Activated CD4-positive, alpha-beta T cell treated with anti-CD3 and anti-CD28 coated beads for 24 hours (primary cell): ENCODE measurements at regions not wholly inside any gene's neighbourhood (a gene's known extent, or its start where the extent isn't known, plus 50 kb on each side); places are given as distances from the start of the nearest gene placed in this dataset.

Experiments
- DNase-seq, 2 donors: peaks; one replicate each; pipeline ENCODE4 v3.0.0-alpha.2; 2020; ENCODE audit warnings: low read depth in 2 of 2

GRCh38 chr2:18005411-18005810, 126.9 kb downstream of the KCNS3 start:
- DNase-seq, result no peak

- no peak for DNase-seq
Observed at GRCh38 chr2:18001671-18002070, 123.2 kb downstream of the KCNS3 start.

- no peak for DNase-seq
Observed at GRCh38 chr2:17996978-17997377, 118.5 kb downstream of the KCNS3 start.

GRCh38 chr2:17995593-17995992, 117.1 kb downstream of the KCNS3 start:
- no peak for DNase-seq
